Activated CD4-positive, alpha-beta T cell treated with anti-CD3 and anti-CD28 coated beads for 24 hours (primary cell): ENCODE measurements at regions not wholly inside any gene's neighbourhood (a gene's known extent, or its start where the extent isn't known, plus 50 kb on each side); places are given as distances from the start of the nearest gene placed in this dataset.
A peak's percentile ranks its signal among the peaks of the same experiment; 100 is the strongest.

Experiments
- DNase-seq, 2 donors: peaks; one replicate each; pipeline ENCODE4 v3.0.0-alpha.2; 2020; ENCODE audit warnings: low read depth in 2 of 2

GRCh38 chr4:115938764-115939443 lies 825.5 kb upstream of the NDST4 start:
- no peak for DNase-seq

GRCh38 chr4:115929373-115929772 lies 816.0 kb upstream of the NDST4 start:
- no peak for DNase-seq

- DNase-seq = no peak
Measured at GRCh38 chr4:115927382-115927781, 814.0 kb upstream of the NDST4 start.

GRCh38 chr4:115923152-115923551 lies 809.7 kb upstream of the NDST4 start:
- DNase-seq = no peak

GRCh38 chr4:115920637-115921036 lies 807.2 kb upstream of the NDST4 start:
- no peak for DNase-seq

- DNase-seq = no peak
Measured at GRCh38 chr4:115918149-115918548, 804.7 kb upstream of the NDST4 start.

- DNase-seq = no peak
Measured at GRCh38 chr4:115906428-115906827, 793.0 kb upstream of the NDST4 start.

- no peak for DNase-seq
Measured at GRCh38 chr4:115883847-115884246, 770.4 kb upstream of the NDST4 start.

- no peak for DNase-seq
Measured at GRCh38 chr4:115883231-115883630, 769.8 kb upstream of the NDST4 start.

GRCh38 chr4:115873048-115873447 lies 759.6 kb upstream of the NDST4 start:
- no peak for DNase-seq

GRCh38 chr4:115871596-115871995 lies 758.2 kb upstream of the NDST4 start:
- DNase-seq = no peak

GRCh38 chr4:115866364-115866896 lies 753.0 kb upstream of the NDST4 start:
- DNase-seq = no peak

GRCh38 chr4:115865736-115866135 lies 752.3 kb upstream of the NDST4 start:
- no peak for DNase-seq

- no peak for DNase-seq
Measured at GRCh38 chr4:115852767-115853091, 739.3 kb upstream of the NDST4 start.

GRCh38 chr4:115851918-115852766 lies 738.7 kb upstream of the NDST4 start:
- peak in 1 of 2 donors; percentile 2 for DNase-seq

GRCh38 chr4:115850799-115851509 lies 737.5 kb upstream of the NDST4 start:
- no peak for DNase-seq

- no peak for DNase-seq
Measured at GRCh38 chr4:115844180-115844579, 730.8 kb upstream of the NDST4 start.

GRCh38 chr4:115841871-115842270 lies 728.5 kb upstream of the NDST4 start:
- DNase-seq = no peak

GRCh38 chr4:115834441-115834840 lies 721.0 kb upstream of the NDST4 start:
- no peak for DNase-seq

GRCh38 chr4:115824630-115825029 lies 711.2 kb upstream of the NDST4 start:
- no peak for DNase-seq

GRCh38 chr4:115803825-115804224 lies 690.4 kb upstream of the NDST4 start:
- DNase-seq = no peak

- no peak for DNase-seq
Measured at GRCh38 chr4:115790812-115791211, 677.4 kb upstream of the NDST4 start.
